A172 (cell line): ENCODE measurements at regions not wholly inside any gene's neighbourhood (a gene's known extent, or its start where the extent isn't known, plus 50 kb on each side); places are given as distances from the start of the nearest gene placed in this dataset.
A peak's percentile ranks its signal among the peaks of the same experiment; 100 is the strongest.
"Not testable (repeated sequence)": the region's sequence is repeated elsewhere in the genome, so short reads cannot be mapped to it uniquely, and the experiment has no call there.

Source experiments
- DNase-seq: peaks from one replicate; pipeline ENCODE4 v3.0.0-alpha.2; 2015; ENCODE audit warnings: low spot score

DNA sequence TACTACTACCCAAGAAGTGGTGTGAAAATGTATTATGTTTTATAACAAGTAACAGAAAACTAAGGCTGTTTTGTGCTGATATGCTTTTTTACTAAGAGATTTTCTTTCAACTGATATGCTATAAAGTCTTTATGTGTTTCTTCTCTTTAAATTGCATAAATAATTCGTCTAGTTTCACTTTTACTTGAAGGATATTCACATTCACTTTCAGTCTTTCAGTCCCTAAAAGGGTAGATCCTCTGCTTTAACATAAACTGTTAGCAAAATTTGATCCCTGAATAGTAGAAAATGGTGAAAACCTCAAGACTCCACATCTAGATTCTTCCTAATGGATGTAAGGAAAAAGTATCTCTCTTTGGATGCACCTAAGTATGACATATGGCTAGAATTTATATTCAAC is 69.0 kb upstream of the FST start:
- no peak for DNase-seq

DNA sequence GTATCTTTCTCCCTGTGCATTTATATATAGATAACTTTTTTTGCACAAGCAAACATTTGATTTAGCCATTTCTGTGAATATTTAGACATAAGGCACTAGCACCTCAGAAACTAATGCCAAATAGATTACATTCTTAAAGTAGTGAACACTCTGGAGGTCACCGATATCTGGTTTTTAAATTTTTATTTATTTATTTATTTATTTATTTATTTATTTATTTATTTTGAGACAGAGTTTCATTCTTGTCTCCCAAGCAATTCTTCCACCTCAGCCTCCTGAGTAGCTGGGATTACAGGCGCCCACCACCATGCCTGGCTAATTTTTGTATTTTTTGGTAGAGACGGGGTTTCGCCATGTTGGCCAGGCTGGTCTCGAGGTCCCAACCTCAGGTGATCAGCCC is 67.9 kb upstream of the FST start:
- not testable (repeated sequence) for DNase-seq

DNA sequence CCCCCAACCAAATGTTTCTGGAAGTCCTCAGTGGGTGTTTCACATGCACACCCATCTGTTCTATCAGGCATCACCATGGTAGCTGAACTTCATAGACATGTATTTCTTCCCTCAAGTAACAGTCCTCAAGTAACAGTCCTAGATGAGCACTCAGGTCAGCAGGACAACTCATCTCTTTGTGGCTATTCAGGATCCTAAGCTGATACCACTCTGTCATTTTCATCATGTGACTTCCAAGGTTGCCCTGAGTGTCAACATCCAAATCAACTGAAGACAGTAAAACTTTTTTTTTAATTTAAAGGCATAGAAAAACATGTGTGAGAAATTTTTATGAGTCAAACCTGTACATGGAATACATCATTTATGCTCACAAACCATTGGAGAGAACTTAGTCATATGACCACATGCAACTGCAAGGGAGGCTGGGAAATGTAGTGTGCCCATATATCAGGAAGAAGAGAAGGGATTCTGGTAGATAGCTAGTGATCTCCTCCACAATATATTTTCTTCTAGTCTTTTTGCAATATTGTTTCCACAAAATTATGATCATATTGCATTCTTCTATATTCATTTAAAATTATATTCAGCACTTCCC is 64.2 kb upstream of the FST start:
- no peak for DNase-seq

GRCh38 chr5:53418409-53418808 is 62.0 kb upstream of the FST start:
- DNase-seq: no peak

DNA sequence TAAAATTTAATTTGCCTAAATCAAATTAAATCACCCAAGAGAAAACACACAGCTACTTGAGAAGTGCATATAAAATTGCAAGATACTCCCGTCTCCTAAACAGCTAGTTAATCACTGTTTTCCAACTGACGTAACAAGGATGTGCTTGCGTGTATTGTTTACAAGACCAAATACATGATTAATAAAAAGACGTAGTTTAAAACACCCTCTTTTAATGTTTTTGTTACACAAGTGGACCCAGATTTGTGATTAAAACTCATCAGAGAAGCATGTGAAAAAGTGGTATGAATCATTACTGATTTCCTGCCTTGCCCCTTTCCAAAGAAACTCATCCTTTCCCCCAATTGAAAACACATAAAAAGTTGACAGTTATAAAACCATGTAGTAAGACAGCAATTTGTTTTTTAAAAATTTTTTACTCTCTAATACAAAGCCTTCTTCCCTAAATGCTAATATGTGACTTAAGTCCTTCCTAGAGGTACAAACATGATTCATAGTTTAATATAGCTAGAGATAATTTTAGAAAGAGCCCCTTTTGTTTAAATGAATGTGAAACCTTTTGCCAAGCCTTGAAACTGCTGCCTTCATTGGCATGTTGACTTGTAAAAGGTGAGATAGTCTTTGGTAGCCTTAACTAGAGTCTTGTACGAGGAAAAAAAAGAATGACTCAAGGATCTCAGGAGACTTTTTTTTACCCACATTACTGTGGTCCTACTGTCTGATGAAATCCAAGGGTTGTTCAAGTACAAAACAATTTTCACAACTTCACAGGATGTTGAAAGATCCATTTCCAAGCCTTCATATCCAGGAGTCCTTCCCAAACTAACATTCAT is 61.4 kb upstream of the FST start:
- DNase-seq: peak; percentile 88

DNA sequence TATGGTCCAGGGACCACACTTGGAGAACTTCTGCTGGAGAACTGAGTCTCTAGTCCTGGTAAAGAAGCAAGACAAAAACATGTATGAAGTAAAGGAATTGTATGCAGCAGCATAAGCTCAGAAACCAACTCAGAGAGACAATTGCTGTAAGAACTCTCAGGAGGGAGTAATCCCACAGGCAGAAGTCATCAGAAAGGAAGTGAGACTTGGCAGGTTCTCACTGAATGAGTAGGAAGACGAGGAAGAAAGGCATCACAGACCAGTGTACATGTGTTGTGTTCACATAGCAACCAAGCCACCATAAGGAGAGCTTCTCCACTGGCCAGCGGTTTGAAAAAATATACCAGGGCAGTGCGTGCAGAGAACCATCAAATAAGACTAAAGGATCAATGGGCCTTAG is 57.9 kb upstream of the FST start:
- DNase-seq: no peak

- DNase-seq: no peak
Measured at GRCh38 chr5:53423724-53424123, 56.7 kb upstream of the FST start.

- DNase-seq: peak; percentile 62
Measured at GRCh38 chr5:53424686-53425615, 55.5 kb upstream of the FST start.

DNA sequence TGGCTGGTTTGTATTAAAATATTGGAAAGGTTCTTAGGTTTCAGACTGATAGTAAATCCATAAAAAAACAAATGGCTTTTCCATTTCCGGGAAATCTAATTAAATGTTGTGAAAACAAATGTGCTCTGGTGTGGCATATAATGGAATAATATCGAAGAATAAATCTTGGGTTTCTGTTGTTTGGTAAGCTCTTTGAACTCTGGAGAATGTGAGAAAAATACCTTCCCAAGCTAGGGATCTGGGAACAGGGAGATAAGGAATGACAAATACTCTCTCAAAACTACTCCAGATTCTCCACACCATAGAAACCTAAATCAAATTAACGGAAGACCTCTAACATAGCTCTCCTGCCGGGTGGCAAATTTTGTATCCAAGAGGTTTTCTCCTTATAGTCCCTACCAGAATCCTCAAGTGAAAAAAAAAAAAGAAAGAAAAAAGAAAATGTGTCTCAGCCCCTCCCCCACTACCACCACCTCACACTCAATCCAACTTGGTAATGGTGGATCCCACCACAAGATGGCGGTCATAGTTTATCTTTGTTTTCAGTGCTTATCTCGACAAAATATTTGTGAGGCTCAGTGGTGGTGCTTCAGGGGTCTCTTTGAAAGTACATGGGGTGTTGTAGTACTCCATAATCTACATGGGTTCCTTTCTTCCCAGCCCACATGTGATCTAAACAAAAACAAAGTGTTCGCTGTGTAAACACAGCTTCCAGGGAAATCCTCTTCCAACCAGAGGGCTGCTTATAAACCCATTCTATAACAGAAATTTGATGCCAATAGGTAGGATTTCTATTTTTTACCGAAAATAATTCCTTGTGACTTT is 54.5 kb upstream of the FST start:
- peak; percentile 47 for DNase-seq

DNA sequence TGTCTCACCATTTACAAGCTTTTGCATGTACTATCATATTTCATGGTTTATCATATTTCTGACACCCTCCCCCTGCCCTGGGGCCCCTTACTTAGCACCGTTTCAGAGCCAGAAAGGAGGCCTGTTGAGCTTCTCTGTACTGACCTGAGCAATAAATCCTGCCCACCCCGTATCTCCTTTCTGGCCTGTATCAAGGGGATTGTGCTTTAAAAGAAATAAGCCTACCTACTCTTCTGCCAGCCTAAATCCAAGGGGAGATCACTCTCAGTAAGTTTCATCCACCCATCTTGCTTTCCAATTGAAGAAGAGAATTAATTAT is 54.0 kb upstream of the FST start:
- DNase-seq: no peak

- DNase-seq: no peak
Measured at GRCh38 chr5:53426878-53427277, 53.6 kb upstream of the FST start.

- DNase-seq: no peak
Measured at GRCh38 chr5:53427965-53428364, 52.5 kb upstream of the FST start.

- DNase-seq: peak; percentile 34
Measured at GRCh38 chr5:53429706-53430105, 50.7 kb upstream of the FST start.

DNA sequence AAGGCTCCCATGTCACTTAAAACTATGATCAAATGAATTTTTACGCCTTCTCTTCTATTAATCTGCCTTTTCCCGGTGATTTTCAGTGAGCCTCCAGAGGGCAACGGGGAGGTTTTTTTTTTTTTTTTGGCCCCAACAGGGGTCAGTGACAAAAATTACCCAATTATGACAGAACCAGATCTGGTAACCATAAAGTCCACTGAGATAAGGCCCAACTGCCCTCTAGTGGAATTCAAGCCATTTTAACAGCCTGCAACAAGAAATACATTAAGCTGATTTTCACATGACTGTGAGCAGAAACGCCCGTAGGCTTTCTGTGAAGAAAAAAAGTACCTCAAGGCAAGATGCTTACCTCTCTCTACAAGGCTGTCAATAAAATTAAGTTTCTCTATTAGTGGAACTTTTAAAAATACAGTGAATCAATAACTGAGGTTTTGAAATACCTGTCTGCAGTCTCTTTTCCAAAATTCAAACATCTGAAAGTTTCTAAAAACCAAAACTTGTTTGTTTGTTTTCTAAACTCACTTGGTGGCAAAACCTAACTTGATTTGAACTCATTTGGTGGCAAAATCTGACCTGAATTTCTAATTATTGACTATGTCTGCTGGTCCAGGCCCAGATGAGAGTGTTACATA is 49.7 kb upstream of the FST start:
- peak; percentile 77 for DNase-seq
